ENCODE measurements at regions not wholly inside any gene's neighbourhood (a gene's known extent, or its start where the extent isn't known, plus 50 kb on each side); places are given as distances from the start of the nearest gene placed in this dataset.

DNA sequence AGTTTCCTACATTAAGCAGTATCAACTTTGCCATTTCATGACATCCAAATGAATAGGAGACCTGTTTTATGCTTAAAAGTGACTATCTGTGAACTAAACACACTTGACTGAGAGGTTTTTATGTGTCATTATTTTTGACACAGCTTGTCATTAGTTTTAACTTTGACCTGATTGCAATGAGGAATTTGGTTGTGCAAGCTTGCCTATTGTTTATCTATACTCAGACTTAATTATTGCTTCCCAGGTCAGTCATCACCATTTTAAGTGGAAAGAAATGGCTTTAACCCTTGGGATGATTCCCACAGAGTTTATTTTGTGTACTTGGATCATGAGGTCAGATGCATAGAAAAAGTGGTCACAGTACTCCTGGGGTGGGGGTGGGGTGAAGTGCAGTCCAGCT, 171.0 kb upstream of the PRICKLE1 start:
- peaks cover 10% of the 10 kb centered on the region for H3K9me3 Mint-ChIP-seq

GRCh38 chr12:42759622-42760273, 170.2 kb upstream of the PRICKLE1 start:
- ATAC-seq (no peak), DNase-seq (ENCODE audit: low spot score) (no peak)
- Mint-ChIP-seq H3K27ac (no peak overlapping the region), H3K9me3 (peaks cover 13% of the 10 kb centered on the region), H3K4me1 (ENCODE audit: low read depth in 2 of 2) (no peaks in the 10 kb centered on the region), H3K36me3 (no peaks in the 10 kb centered on the region), H3K27me3 (no peaks in the 10 kb centered on the region), H3K4me3 (no peak overlapping the region)

More for the DNA sequence above, 171.0 kb upstream of the PRICKLE1 start:
- Mint-ChIP-seq H3K4me3 (no peak overlapping the region), H3K36me3 (no peaks in the 10 kb centered on the region), H3K4me1 (ENCODE audit: low read depth in 2 of 2) (no peaks in the 10 kb centered on the region), H3K27ac (no peak overlapping the region), H3K27me3 (no peaks in the 10 kb centered on the region)
- DNase-seq (ENCODE audit: low spot score): no peak
- ATAC-seq: no peak

DNA sequence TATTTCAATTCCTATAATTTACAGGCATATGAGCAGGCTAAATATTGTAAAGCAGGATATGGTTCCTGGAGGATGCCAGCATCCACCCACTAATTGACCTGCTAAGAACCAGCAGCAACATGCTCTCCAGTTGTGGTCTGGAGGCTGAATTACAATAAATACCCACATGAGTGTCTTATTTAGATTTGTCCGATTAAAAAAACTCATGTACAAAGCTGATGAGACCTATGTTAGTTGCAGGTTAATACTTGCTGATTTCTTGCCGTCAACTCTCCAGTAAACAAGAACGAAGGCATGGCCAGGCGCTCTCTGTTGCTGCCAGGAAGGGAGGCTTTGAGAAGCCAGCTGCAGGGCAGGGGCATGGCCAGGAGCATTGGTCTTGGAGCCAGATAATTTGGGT, 169.3 kb upstream of the PRICKLE1 start:
- Mint-ChIP-seq H3K27ac (no peak overlapping the region), H3K4me3 (no peak overlapping the region), H3K4me1 (ENCODE audit: low read depth in 2 of 2) (no peaks in the 10 kb centered on the region), H3K36me3 (no peaks in the 10 kb centered on the region), H3K27me3 (no peaks in the 10 kb centered on the region), H3K9me3 (peaks cover 6% of the 10 kb centered on the region)
- ATAC-seq (no peak), DNase-seq (ENCODE audit: low spot score) (no peak)

GRCh38 chr12:42757624-42758119, 168.1 kb upstream of the PRICKLE1 start:
- DNase-seq (ENCODE audit: low spot score): no peak
- H3K27me3 Mint-ChIP-seq: no peaks in the 10 kb centered on the region
- no peaks in the 10 kb centered on the region for H3K4me1 Mint-ChIP-seq (ENCODE audit: low read depth in 2 of 2)
- H3K27ac Mint-ChIP-seq: no peak overlapping the region
- H3K36me3 Mint-ChIP-seq: no peaks in the 10 kb centered on the region
- ATAC-seq: no peak
- no peak overlapping the region for H3K4me3 Mint-ChIP-seq
- H3K9me3 Mint-ChIP-seq: peaks cover 6% of the 10 kb centered on the region

DNA sequence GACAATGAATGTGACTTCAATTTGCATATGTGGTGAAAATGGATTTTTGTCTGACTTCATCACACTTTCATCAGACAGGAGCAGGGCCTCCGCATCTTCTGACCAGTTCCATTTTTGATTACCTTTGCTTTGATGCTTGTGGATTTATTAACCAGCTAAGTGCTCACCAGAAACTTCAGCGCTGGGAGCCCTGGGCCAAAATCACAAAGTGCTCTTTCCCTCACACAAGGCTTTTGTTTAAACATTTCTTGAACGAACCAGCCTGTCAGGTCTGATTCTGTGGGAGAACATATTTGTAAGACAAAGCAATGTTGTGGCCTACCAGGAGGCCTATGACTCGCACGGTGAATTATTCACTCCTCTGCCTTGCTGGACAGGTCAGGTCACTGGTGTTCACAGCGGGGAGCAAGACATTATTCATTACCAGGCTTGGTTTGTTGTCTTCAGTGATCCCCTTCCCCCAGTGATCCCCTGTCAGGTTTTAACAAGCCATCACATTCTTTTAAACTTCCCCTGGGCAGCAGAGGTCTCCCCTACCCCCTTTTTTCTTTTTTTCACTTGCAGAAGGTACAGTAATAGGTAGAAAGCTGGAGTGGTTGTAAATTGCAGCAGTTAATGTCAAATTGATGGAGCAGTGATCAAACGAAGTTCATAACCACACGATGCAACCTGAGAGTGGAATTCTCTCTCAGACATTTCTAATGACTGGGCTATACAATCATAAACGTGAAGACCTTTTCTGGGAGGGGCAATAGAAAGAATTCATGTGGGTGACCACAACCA, 167.5 kb upstream of the PRICKLE1 start:
- Mint-ChIP-seq H3K36me3 (no peaks in the 10 kb centered on the region), H3K4me1 (ENCODE audit: low read depth in 2 of 2) (no peaks in the 10 kb centered on the region), H3K27ac (no peak overlapping the region), H3K27me3 (no peaks in the 10 kb centered on the region), H3K9me3 (peaks cover 6% of the 10 kb centered on the region), H3K4me3 (no peak overlapping the region)
- no peak for ATAC-seq
- no peak for DNase-seq (ENCODE audit: low spot score)

DNA sequence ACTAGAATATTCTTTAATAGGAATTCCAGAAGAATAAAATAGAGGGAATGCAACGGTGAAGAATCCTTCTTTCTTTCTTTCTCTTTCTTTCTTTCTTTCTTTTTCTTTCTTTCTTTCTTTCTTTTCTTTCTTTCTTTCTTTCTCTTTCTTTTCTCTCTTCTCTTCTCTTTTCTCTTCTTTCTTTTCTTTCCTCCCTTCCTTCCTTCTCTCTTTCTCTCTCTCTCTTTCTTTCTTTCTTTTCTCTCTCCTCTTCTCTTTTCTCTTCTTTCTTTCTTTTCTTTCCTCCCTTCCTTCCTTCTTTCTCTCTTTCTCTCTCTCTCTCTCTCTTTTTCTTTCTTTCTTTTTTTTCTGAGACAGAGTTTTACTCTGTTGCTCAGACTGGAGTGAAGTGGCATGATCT, 160.8 kb upstream of the PRICKLE1 start:
- Mint-ChIP-seq H3K36me3 (peaks cover 9% of the 10 kb centered on the region), H3K4me3 (no peak overlapping the region), H3K4me1 (ENCODE audit: low read depth in 2 of 2) (no peaks in the 10 kb centered on the region), H3K9me3 (peaks cover 20% of the 10 kb centered on the region), H3K27ac (no peak overlapping the region), H3K27me3 (no peaks in the 10 kb centered on the region)
- no peak for DNase-seq (ENCODE audit: low spot score)
- ATAC-seq: no peak

GRCh38 chr12:42749239-42749638, 159.7 kb upstream of the PRICKLE1 start:
- H3K4me3 Mint-ChIP-seq: no peak overlapping the region
- no peaks in the 10 kb centered on the region for H3K4me1 Mint-ChIP-seq (ENCODE audit: low read depth in 2 of 2)
- no peaks in the 10 kb centered on the region for H3K27me3 Mint-ChIP-seq
- DNase-seq (ENCODE audit: low spot score) (no peak), ATAC-seq (no peak)
- peaks cover 9% of the 10 kb centered on the region for H3K36me3 Mint-ChIP-seq
- peaks cover 22% of the 10 kb centered on the region for H3K9me3 Mint-ChIP-seq
- no peak overlapping the region for H3K27ac Mint-ChIP-seq

GRCh38 chr12:42744539-42745182, 155.1 kb upstream of the PRICKLE1 start:
- Mint-ChIP-seq H3K9me3 (peaks cover 22% of the 10 kb centered on the region), H3K36me3 (peaks cover 9% of the 10 kb centered on the region), H3K27me3 (no peaks in the 10 kb centered on the region), H3K4me1 (ENCODE audit: low read depth in 2 of 2) (no peaks in the 10 kb centered on the region), H3K27ac (no peak overlapping the region), H3K4me3 (no peak overlapping the region)
- DNase-seq (ENCODE audit: low spot score) (no peak), ATAC-seq (no peak)

DNA sequence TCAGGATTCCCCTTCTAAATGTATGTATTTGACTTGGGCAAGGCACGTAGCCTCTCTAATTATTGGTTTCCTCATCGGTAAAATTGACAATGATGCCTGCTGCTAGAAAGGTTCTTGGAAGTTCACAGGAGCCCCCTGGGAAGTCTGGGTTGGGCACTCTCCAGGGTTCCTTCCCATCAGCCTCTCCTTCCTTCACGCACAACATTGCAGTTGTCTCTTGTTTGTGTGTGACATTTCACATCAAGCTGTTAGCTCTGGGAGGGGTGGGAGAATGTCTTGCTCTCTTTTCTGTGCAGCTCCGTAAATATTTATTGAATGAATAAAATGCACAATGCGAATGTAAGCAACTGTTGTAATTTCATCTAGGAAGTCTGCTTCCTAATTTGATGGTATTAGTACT, 153.2 kb upstream of the PRICKLE1 start:
- DNase-seq (ENCODE audit: low spot score) (no peak), ATAC-seq (no peak)
- H3K4me1 Mint-ChIP-seq (ENCODE audit: low read depth in 2 of 2): no peaks in the 10 kb centered on the region
- no peak overlapping the region for H3K27ac Mint-ChIP-seq
- H3K36me3 Mint-ChIP-seq: peaks cover 4% of the 10 kb centered on the region
- peaks cover 11% of the 10 kb centered on the region for H3K9me3 Mint-ChIP-seq
- no peak overlapping the region for H3K4me3 Mint-ChIP-seq
- H3K27me3 Mint-ChIP-seq: no peaks in the 10 kb centered on the region

- H3K27ac Mint-ChIP-seq: no peak overlapping the region
Measured at GRCh38 chr12:42741771-42742510, 152.4 kb upstream of the PRICKLE1 start.

GRCh38 chr12:42741091-42741490, 151.5 kb upstream of the PRICKLE1 start:
- Mint-ChIP-seq H3K9me3 (peaks cover 7% of the 10 kb centered on the region), H3K36me3 (no peaks in the 10 kb centered on the region), H3K4me1 (ENCODE audit: low read depth in 2 of 2) (no peaks in the 10 kb centered on the region), H3K27ac (no peak overlapping the region), H3K27me3 (no peaks in the 10 kb centered on the region), H3K4me3 (no peak overlapping the region)
- no peak for DNase-seq (ENCODE audit: low spot score)
- no peak for ATAC-seq

More at GRCh38 chr12:42741771-42742510, 152.4 kb upstream of the PRICKLE1 start:
- peaks cover 7% of the 10 kb centered on the region for H3K9me3 Mint-ChIP-seq
- DNase-seq (ENCODE audit: low spot score) (no peak), ATAC-seq (no peak)
- no peak overlapping the region for H3K4me3 Mint-ChIP-seq
- no peaks in the 10 kb centered on the region for H3K4me1 Mint-ChIP-seq (ENCODE audit: low read depth in 2 of 2)
- no peaks in the 10 kb centered on the region for H3K36me3 Mint-ChIP-seq
- no peaks in the 10 kb centered on the region for H3K27me3 Mint-ChIP-seq

DNA sequence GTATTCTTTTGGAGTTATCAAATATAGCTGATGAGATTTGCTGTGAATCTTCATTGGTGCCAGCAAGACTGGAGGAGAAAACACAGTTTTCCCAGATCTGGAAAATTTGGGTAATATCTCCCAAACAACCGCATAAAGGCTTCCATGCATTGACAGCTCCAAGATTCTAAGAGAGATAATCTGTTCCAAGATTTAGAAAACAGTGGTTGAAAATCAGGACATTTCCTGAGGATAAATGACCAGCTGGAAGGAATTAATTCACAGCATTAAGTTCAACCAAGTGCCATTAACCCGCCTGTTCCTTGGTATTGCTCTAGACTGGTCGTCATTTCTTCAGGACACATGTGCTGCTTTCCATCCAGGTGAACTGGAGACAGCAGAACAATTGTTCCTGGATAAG, 147.9 kb upstream of the PRICKLE1 start:
- DNase-seq (ENCODE audit: low spot score) (no peak), ATAC-seq (no peak)
- no peak overlapping the region for H3K27ac Mint-ChIP-seq
- H3K36me3 Mint-ChIP-seq: no peaks in the 10 kb centered on the region
- no peak overlapping the region for H3K4me3 Mint-ChIP-seq
- H3K27me3 Mint-ChIP-seq: no peaks in the 10 kb centered on the region
- no peaks in the 10 kb centered on the region for H3K4me1 Mint-ChIP-seq (ENCODE audit: low read depth in 2 of 2)
- H3K9me3 Mint-ChIP-seq: no peaks in the 10 kb centered on the region

DNA sequence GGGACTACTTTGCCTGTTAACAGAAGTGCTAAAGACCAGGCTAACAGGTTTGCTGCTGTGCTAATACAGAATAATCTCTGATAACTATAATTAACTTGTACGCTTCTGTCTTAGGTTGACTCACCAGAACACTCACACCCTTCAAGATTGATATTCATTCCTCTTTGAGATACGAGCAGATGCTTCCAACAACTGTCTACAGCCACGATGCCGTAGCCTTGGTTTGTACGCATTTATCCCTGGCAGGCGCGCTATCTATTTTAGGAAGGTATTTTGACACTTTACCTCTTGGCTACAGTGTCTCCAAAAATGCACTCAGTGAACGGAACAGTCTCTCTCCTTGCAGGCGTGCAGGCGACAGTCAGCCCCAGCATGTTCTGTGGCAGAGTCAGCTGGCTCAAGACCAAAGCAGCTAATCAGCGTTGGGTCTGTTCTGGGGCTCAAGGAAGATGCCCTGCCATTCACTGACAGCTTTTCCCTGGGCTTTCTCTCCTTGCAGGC, 146.4 kb upstream of the PRICKLE1 start:
- H3K9me3 Mint-ChIP-seq: peaks cover 3% of the 10 kb centered on the region
- H3K27me3 Mint-ChIP-seq: no peaks in the 10 kb centered on the region
- no peak overlapping the region for H3K27ac Mint-ChIP-seq
- no peak overlapping the region for H3K4me3 Mint-ChIP-seq
- H3K36me3 Mint-ChIP-seq: no peaks in the 10 kb centered on the region
- no peak for ATAC-seq
- no peak for DNase-seq (ENCODE audit: low spot score)
- no peaks in the 10 kb centered on the region for H3K4me1 Mint-ChIP-seq (ENCODE audit: low read depth in 2 of 2)

Data from natural killer cell treated with Interleukin-12 subunit alpha and Interleukin-12 subunit beta and Interleukin-15 and Interleukin-18, amount 100 ng/mL, for 72 hours (primary cell).